HG02678 (cell line): ENCODE measurements at regions not wholly inside any gene's neighbourhood (a gene's known extent, or its start where the extent isn't known, plus 50 kb on each side); places are given as distances from the start of the nearest gene placed in this dataset.

Source experiments
- ATAC-seq: cut with Tn5 transposase; IDR thresholded peaks from one replicate; pipeline ENCODE4 v1.9.1; 2021; ENCODE audit warnings: mild to moderate bottlenecking, moderate library complexity; ENCODE audit not compliant: unreplicated experiment

- ATAC-seq, result no peak
Measured at GRCh38 chr13:47523771-47524170, 477.3 kb downstream of the SUCLA2 start.

GRCh38 chr13:47521890-47522487, 479.1 kb downstream of the SUCLA2 start:
- no peak for ATAC-seq

- no peak for ATAC-seq
Measured at GRCh38 chr13:47519626-47520025, 481.4 kb downstream of the SUCLA2 start.

- no peak for ATAC-seq
Measured at GRCh38 chr13:47518530-47518929, 482.5 kb downstream of the SUCLA2 start.

- ATAC-seq, result no peak
Measured at GRCh38 chr13:47511647-47512046, 489.4 kb downstream of the SUCLA2 start.

GRCh38 chr13:47508527-47509228, 492.4 kb downstream of the SUCLA2 start:
- no peak for ATAC-seq

- no peak for ATAC-seq
Measured at GRCh38 chr13:47503475-47503874, 497.6 kb downstream of the SUCLA2 start.

- no peak for ATAC-seq
Measured at GRCh38 chr13:47502166-47502565, 498.9 kb downstream of the SUCLA2 start.

GRCh38 chr13:47499358-47500150, 501.5 kb downstream of the SUCLA2 start:
- no peak for ATAC-seq

GRCh38 chr13:47484548-47484947, 516.5 kb downstream of the SUCLA2 start:
- no peak for ATAC-seq

GRCh38 chr13:47481536-47481935, 519.5 kb downstream of the SUCLA2 start:
- no peak for ATAC-seq

- ATAC-seq, result no peak
Measured at GRCh38 chr13:47480951-47481350, 520.1 kb downstream of the SUCLA2 start.

- no peak for ATAC-seq
Measured at GRCh38 chr13:47480121-47480520, 521.0 kb downstream of the SUCLA2 start.

GRCh38 chr13:47478985-47479384, 522.1 kb downstream of the SUCLA2 start:
- ATAC-seq, result no peak

GRCh38 chr13:47475441-47475948, 525.6 kb downstream of the SUCLA2 start:
- ATAC-seq, result no peak

- ATAC-seq, result no peak
Measured at GRCh38 chr13:47474839-47475238, 526.2 kb downstream of the SUCLA2 start.

- no peak for ATAC-seq
Measured at GRCh38 chr13:47474326-47474725, 526.7 kb downstream of the SUCLA2 start.

GRCh38 chr13:47472516-47472915, 528.6 kb downstream of the SUCLA2 start:
- no peak for ATAC-seq

- ATAC-seq, result no peak
Measured at GRCh38 chr13:47463726-47464125, 537.3 kb downstream of the SUCLA2 start.

GRCh38 chr13:47463002-47463401, 538.1 kb downstream of the SUCLA2 start:
- ATAC-seq, result no peak

GRCh38 chr13:47461816-47462215, 539.3 kb downstream of the SUCLA2 start:
- ATAC-seq, result no peak

- no peak for ATAC-seq
Measured at GRCh38 chr13:47459512-47459911, 541.6 kb downstream of the SUCLA2 start.
